Right kidney (tissue), 1 donor: ENCODE measurements at regions not wholly inside any gene's neighbourhood (a gene's known extent, or its start where the extent isn't known, plus 50 kb on each side); places are given as distances from the start of the nearest gene placed in this dataset.

Experiments
- DNase-seq: peaks from one replicate; pipeline ENCODE4 v3.0.0-alpha.2; 2016

DNA sequence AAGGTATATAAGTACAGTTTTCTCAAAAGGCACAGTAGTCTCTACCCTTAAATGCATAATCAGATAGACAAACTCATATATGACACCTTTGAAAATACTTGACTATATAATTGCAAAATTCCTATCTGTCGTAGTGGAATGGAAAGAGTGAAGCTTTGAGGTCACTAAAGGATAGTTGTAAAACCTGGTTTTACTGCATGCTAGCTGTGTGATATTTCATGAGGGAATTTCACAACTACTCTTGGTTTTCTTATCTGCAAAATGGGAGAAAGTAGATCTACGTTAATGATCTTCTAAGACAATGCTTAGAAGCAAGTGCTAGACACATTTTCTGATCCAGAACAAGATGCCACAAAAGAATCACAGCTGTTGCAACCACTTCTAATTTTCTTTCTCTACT lies 332.2 kb downstream of the AASDHPPT start:
- DNase-seq = no peak

DNA sequence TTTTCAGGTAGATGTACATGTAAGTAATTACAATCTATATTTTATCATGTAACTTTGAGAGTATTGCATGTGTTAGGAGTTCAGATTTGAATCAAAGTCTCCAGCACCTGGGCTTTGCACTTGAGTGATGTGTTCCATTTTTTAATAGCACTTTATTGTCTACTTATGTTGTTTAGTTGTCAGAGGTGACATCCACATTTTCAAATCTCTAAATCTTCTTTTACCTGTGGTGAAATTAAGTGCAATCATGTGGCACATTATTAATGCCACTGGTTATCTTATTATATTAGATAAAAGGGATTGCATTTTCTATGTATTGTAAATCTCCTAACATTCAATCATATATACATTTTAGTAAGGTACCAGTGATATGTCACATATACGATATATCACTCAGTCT lies 333.4 kb downstream of the AASDHPPT start:
- DNase-seq = no peak

DNA sequence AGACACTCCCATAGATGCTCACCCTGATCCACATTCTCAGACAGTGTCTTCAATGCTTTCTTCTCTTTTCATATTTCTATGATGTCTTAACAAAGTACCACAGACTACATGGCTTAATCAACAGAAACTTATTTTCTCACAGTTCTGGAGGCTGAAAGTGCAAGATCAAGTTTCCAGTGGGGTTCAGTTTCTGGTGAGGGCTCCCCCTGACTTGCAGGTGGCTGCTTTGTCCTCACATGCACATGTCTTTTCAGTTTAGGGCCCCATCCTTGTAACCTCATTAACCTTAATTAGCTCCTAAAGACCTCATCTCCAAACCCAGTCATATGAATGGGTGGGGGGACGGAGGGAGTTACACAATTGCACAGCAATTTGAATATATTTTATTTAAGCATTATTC lies 335.8 kb downstream of the AASDHPPT start:
- DNase-seq = no peak

DNA sequence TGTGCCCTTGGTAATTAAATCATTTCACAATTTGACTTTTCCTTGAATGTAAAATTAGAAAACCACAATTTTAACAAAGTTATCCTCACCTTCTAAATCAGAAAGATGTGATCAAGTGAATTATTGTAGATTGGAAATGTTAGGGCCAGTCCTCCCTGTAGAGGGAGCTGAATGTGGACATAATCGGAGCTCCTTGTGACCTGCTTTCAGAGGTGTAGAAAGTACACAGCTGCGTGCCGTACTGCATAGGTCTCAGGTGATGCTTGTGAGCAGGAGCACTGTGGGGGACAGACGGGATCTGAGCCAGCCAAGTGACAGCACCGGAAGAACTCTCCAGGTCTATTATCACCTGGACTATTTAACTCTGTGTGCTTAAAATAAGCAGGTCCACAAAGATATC lies 338.0 kb downstream of the AASDHPPT start:
- DNase-seq = no peak

DNA sequence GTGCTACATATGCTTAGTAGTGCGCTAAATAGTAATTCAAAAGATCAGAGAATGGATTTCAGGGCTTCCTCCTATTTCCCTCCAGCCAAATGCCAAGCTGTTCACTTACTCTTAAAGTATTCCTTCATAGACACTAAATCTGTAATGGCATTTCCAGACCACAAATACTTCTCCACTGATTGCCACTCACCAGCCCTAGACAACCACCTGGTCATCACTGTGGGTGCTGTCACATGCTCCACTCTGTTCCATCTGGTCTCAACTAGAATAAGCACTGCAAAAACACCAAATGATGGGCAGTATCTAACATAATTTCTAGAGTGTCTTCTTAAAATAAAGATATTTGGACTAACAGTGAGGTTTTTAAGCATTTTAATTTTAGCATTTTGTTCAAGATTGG lies 341.3 kb downstream of the AASDHPPT start:
- DNase-seq = no peak

DNA sequence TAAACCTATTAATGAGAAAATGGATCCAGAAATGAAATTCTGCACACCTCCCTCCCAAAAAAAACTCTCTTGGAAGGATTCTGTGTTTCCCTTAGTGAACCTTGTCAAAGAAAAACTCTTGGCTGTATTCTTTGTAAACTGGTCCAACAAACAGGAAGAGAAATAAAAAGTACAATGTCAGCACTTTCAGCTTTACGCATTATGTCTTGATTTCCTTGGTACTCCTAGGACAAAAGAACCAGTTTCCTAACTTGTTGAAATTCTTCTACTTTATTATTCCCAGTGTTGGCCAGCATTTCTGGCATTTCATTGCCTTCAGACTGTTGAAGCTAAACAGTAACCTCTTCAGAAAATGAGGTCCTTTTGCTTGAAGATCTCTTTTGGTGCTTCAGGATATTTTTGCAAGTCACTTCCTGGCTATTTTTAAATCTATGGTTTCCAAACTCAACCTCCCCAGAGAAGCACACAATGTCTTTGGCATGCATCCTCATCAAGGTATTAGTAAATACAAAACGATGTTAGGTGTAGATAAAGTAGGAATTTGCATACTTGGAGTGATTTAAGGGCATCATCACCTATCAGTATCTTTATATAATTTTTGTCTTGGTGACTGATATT lies 342.7 kb downstream of the AASDHPPT start:
- DNase-seq = no peak

- DNase-seq = no peak
These were observed 343.2 kb downstream of the AASDHPPT start for GRCh38 chr11:106420686-106421085.

- DNase-seq = no peak
These were observed 344.3 kb downstream of the AASDHPPT start for GRCh38 chr11:106421676-106422292.

- no peak for DNase-seq
These were observed 345.1 kb downstream of the AASDHPPT start for GRCh38 chr11:106422583-106422982.

DNA sequence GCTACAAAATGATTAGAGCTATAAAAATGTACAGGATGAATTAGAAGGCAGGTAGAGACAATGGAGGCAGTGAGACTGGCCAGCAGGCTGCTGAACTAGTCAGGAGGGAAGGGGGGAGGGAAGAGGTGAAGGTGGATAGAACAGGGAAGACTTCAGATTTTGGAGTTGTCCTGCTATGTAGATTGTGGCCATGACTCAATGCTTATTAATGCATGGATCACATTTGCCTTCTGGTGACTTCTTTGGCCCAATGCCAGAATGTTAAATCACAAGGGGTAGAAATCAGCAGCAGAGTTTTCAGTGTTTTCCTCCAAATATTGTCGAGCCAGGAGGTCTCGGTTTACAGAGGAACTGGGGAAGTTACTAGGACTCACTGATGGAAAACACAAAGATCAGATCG lies 346.6 kb downstream of the AASDHPPT start:
- no peak for DNase-seq

- DNase-seq = no peak
These were observed 348.4 kb downstream of the AASDHPPT start for GRCh38 chr11:106425819-106426218.

DNA sequence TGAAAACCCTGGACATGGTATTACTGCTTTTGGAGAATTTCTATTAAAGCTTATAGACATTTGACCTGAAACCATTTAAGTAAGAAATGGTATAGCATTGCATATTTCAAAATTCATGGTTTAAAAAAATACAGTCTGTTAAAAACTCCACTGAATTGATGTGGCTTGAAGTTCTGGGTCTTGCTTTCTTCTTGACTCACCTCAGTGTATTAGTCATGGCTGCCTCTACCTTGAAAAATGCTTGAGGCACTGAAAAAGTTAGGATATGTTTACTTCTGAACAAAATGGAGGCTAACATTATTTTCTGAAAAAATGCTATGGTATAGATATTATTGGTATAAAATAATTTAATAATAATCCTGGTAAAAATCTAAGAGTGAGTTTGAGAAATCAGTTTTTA lies 349.2 kb downstream of the AASDHPPT start:
- DNase-seq = no peak

DNA sequence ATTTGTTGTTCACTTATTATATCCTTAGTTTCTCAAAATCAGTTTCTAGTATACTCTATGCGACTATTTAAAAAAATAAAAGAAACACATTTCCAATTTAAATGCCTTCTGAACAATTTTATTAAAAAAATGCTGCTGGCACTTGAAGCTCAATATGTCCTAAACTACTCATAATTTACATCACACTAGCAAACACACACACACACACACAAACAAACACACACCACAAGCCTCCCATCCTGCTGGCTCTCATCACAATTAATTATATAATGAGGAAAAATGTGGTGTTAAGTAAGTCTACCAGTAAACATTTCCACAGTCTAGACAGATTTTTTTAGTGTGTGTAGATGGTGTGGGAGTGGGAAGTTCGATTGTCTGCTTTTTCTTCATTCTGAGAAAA lies 350.3 kb downstream of the AASDHPPT start:
- DNase-seq = no peak

- DNase-seq = no peak
These were observed 364.6 kb downstream of the AASDHPPT start for GRCh38 chr11:106442032-106442431.

DNA sequence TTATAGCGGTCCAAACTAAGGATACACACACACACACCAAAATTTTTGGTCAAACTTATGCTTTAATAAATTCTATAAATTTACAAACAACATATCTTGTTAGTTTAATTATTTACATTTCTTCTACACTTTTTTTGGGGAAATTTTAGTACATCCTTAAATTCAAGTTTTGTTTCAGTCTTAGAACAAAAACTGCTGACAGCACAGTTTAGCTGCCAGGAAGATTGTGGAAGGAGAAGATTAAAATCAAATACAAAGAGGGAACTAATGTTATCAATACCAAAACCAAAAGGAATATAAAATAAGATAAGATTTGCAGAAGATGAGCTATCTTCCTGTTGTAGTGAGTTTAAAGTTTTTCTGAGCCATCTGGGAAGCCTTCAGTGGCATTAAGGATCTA lies 368.8 kb downstream of the AASDHPPT start:
- DNase-seq = no peak

DNA sequence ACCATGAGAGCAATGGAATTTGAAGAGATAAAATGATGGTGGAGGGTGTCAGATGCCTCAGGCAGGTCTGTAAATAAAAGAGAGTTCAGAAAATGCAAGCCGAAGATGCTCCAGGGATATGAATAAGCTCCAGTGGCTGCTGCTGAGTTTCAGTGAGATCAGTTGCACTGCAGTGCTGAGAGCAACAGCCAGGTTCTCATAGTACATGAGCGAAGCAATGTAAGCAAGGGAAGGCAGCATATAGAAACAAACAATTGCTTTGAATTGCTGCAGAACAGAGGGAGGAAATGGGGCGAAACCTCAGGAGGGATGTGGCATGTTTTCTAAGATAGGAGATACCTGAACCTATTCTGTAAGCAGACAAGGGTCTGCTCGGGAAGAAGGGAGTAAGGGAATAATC lies 369.5 kb downstream of the AASDHPPT start:
- no peak for DNase-seq

DNA sequence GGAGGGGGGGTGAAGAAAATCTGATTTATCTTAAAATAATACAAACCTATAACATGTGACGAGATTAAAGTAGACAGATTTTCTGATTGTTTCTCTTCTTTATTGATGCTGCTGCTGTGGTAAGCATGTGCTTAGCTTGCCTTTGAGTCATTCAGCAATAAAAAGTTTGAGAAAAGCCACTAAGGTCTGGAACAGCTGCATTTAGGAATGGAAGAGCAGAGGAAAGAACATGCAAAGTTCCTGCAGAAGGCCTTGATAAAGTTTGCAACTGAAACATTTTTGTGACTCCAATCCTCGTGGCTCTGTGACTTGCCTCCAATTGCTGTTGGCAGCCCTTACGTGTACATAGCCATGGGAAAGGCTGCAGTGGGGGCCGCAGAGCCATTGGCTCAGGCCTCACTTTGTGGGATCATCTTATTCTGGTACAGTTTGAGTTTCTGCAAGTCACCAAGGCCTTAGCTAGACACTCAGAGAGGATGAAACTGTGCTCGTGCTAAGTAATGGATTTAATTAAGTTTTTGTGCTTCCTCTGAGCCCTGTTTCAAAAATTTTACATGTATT lies 370.2 kb downstream of the AASDHPPT start:
- no peak for DNase-seq

- DNase-seq = no peak
These were observed 372.3 kb downstream of the AASDHPPT start for GRCh38 chr11:106449763-106450162.

- no peak for DNase-seq
These were observed 373.9 kb downstream of the AASDHPPT start for GRCh38 chr11:106451228-106451922.

GRCh38 chr11:106456647-106457046 lies 379.2 kb downstream of the AASDHPPT start:
- DNase-seq = no peak

GRCh38 chr11:106457727-106458126 lies 380.3 kb downstream of the AASDHPPT start:
- DNase-seq = no peak

DNA sequence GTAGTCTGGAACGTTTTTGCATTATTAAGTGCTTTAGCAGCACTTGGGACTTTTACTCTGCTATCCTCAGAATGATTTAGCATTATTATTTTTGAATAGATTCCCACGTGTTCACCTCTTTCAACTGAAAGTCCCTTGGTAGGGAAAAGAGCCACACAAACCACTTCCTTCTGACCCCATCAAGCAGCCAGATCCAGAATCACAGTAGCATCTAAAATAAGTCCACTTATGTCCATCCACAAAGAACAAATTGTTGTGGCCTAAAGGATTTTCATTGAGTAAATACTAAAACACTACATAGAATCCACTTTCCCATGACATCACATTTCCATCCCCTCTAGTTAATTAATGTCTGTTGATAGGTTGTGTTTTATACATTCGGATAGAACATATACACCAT lies 381.7 kb downstream of the AASDHPPT start:
- DNase-seq = no peak

GRCh38 chr11:106461148-106461691 lies 383.8 kb downstream of the AASDHPPT start:
- no peak for DNase-seq
